Dendritic cell treated with granulocyte-macrophage colony-stimulating factor and Interleukin-4, amounts not matched to agents 40 ng/mL and 50 ng/mL, for 4 days (primary cell): ENCODE measurements at regions not wholly inside any gene's neighbourhood (a gene's known extent, or its start where the extent isn't known, plus 50 kb on each side); places are given as distances from the start of the nearest gene placed in this dataset.

Source experiments
- H3K27ac Mint-ChIP-seq: one replicate; pipeline ENCODE4 v1.8.0; 2022; ENCODE audit warnings: mild to moderate bottlenecking, mixed read lengths
- H3K27me3 Mint-ChIP-seq: one replicate; pipeline ENCODE4 v1.8.0; 2022; ENCODE audit warnings: mild to moderate bottlenecking, mixed read lengths
- H3K36me3 Mint-ChIP-seq: one replicate; pipeline ENCODE4 v1.8.0; 2022; ENCODE audit warnings: low read depth, mixed read lengths
- H3K4me1 Mint-ChIP-seq: one replicate; pipeline ENCODE4 v1.8.0; 2022; ENCODE audit warnings: low read depth, mixed read lengths
- H3K4me3 Mint-ChIP-seq: one replicate; pipeline ENCODE4 v1.8.0; 2022; ENCODE audit warnings: mild to moderate bottlenecking, moderate library complexity, mixed read lengths
- H3K9me3 Mint-ChIP-seq: one replicate; pipeline ENCODE4 v1.8.0; 2022; ENCODE audit warnings: mixed read lengths
- intact Hi-C: fragments of 100-400 bp; cut with micrococcal nuclease; formaldehyde crosslinking; loops from one replicate; pipeline ENCODE4 v1.15.0; 2022

DNA sequence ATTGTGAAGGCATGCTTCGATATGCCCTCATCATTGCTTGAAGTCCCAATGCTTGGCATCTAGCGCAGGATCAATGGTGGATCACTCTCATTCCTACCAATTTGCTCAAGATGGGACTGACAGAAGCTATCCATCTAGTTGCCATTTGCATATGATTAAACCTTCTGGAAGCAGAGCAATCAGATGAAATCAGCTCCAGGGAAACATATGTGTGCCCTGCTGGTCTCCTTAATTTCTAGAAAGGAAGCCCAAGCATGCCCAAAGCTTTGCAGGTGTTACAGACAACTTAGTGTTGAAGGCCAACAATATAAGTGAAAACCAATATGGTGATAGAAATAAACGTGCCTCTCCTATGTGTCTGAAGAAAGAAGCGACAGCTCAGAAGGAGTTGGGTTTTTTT is 350.0 kb upstream of the ERCC4 start:
- no peak overlapping the region for H3K27ac Mint-ChIP-seq
- no peaks in the 10 kb centered on the region for H3K36me3 Mint-ChIP-seq
- peaks cover 5% of the 10 kb centered on the region for H3K9me3 Mint-ChIP-seq
- intact Hi-C loops, result no loop called here
- no peaks in the 10 kb centered on the region for H3K4me1 Mint-ChIP-seq
- H3K27me3 Mint-ChIP-seq, result no peaks in the 10 kb centered on the region
- no peak overlapping the region for H3K4me3 Mint-ChIP-seq

DNA sequence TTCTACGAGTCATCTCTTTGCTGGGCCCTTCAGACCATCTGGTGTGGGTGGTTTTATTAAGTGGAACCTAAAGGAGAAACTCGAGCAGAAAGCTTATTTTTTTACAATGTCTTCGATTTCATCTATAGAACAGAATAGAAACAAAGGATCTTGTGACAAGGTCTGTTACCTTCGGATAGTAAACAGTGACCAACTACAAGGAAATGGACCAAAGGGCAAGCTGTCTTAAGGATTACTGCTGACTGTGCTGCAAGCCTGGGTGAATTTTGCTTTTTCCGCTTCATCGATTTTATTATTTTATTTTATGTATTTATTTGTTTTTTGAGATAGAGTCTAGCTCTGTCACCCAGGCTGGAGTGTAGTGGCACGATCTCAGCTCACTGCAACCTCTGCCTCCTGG is 348.9 kb upstream of the ERCC4 start:
- no peaks in the 10 kb centered on the region for H3K27me3 Mint-ChIP-seq
- intact Hi-C loops, result no loop called here
- H3K4me3 Mint-ChIP-seq, result no peak overlapping the region
- H3K4me1 Mint-ChIP-seq, result no peaks in the 10 kb centered on the region
- no peaks in the 10 kb centered on the region for H3K36me3 Mint-ChIP-seq
- peaks cover 5% of the 10 kb centered on the region for H3K9me3 Mint-ChIP-seq
- no peak overlapping the region for H3K27ac Mint-ChIP-seq

DNA sequence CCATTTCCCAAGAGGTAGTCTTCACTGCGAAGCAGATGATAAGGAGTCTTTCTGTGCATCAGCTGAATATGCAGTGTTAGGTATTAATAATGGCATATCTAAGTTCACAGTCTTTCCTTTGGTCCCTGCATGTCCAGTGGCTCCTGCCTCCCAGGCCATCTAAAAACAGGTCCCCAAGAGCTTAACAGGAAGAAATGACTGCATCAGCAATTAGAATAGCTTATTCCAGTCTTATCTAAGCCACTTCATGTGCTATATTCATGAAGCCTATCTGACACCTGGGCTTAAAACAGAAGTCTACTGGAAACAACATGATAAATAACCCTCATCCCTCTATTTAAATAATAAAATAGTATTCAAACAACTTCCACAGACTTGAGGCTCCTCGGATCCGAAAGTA is 346.1 kb upstream of the ERCC4 start:
- H3K4me1 Mint-ChIP-seq, result no peaks in the 10 kb centered on the region
- intact Hi-C loops, result no loop called here
- H3K36me3 Mint-ChIP-seq, result no peaks in the 10 kb centered on the region
- H3K27me3 Mint-ChIP-seq, result no peaks in the 10 kb centered on the region
- no peaks in the 10 kb centered on the region for H3K9me3 Mint-ChIP-seq
- no peak overlapping the region for H3K4me3 Mint-ChIP-seq
- no peak overlapping the region for H3K27ac Mint-ChIP-seq

DNA sequence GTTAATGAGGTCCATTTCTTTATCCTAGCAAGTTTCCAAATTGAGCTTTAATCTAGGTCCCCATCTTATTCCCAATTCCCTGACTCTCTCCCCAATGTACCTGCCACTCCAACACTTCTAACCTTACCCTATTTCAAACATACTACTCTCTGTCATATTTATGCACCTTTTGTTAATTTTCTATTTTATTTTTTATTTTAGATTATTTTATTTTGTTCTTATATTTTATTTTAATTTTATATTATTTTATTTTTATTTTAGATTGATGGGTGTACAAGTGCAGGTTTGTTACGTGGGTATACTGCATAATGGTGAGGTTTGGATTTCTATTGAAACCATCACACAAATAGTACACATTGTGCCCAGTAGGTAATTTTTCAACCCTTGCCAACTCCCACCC is 333.9 kb upstream of the ERCC4 start:
- H3K9me3 Mint-ChIP-seq, result peaks cover 15% of the 10 kb centered on the region
- H3K27me3 Mint-ChIP-seq, result no peaks in the 10 kb centered on the region
- H3K27ac Mint-ChIP-seq, result no peak overlapping the region

DNA sequence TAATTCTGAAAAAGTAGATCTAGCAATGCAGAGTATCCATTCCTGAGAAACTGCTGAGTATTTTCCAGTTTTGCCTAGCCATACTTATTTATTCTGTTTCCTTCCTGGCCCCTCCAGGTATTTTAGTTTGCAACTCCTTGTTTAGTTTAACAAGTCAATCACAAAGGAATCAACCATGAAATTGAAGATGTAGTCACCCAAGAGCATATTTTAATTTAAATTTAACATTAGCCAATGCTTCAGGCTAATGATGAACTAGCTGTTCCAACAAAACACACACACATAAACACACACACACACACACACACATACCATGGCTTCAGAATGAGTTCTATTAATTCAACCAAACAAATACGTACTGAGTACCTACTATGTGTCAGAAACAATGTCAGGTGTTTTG is 332.8 kb upstream of the ERCC4 start:
- Mint-ChIP-seq H3K4me3 (no peak overlapping the region), H3K27ac (no peak overlapping the region), H3K4me1 (no peaks in the 10 kb centered on the region), H3K27me3 (no peaks in the 10 kb centered on the region), H3K36me3 (no peaks in the 10 kb centered on the region), H3K9me3 (peaks cover 23% of the 10 kb centered on the region)
- intact Hi-C loops, result no loop called here

More for the DNA sequence above, 333.9 kb upstream of the ERCC4 start:
- Mint-ChIP-seq H3K36me3 (no peaks in the 10 kb centered on the region), H3K4me3 (no peak overlapping the region), H3K4me1 (no peaks in the 10 kb centered on the region)
- intact Hi-C loops, result no loop called here

DNA sequence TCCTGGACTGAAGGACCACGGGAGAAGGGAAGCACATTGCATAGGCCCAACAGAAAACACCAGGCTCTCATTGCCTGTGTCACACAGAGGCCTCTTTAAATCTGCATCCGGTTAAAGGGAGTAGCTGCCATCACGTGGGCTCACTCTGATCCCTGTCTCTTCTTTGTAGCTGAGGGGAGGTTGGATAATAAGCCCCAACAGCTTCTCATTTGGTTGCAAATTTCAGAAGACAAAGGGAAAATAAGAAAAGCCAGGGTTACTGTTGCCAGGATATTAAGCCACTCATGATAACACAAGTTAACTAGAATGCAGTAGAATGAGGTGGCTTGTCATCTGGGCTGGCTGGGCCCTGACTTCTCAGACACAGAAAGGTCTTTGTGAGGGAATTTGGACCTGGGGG is 325.1 kb upstream of the ERCC4 start:
- Mint-ChIP-seq H3K27ac (no peak overlapping the region), H3K4me1 (no peaks in the 10 kb centered on the region), H3K27me3 (no peaks in the 10 kb centered on the region), H3K36me3 (no peaks in the 10 kb centered on the region), H3K4me3 (no peak overlapping the region), H3K9me3 (peaks cover 43% of the 10 kb centered on the region)
- intact Hi-C loops, result no loop called here

DNA sequence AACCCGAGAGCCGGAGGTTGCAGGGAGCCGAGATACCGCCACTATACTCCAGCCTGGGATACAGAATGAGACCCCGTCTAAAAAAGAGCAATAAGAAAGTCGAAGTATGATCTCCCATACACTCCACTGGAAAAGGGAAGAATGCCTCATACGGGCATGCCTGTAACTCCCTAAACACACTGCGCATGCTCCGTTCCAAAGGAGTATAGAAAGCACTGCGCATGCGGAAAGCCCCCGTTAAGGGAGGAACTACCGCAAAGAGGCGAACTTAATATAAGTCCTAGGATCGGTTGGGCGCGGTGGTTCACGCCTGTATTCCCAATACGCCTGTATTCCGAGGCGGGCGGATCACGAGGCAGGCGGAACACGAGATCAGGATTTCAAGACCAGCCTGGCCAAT is 313.1 kb upstream of the ERCC4 start:
- peaks cover 25% of the 10 kb centered on the region for H3K9me3 Mint-ChIP-seq
- intact Hi-C loops, result no loop called here
- no peak overlapping the region for H3K27ac Mint-ChIP-seq
- no peak overlapping the region for H3K4me3 Mint-ChIP-seq
- H3K27me3 Mint-ChIP-seq, result no peaks in the 10 kb centered on the region
- no peaks in the 10 kb centered on the region for H3K36me3 Mint-ChIP-seq
- H3K4me1 Mint-ChIP-seq, result no peaks in the 10 kb centered on the region

DNA sequence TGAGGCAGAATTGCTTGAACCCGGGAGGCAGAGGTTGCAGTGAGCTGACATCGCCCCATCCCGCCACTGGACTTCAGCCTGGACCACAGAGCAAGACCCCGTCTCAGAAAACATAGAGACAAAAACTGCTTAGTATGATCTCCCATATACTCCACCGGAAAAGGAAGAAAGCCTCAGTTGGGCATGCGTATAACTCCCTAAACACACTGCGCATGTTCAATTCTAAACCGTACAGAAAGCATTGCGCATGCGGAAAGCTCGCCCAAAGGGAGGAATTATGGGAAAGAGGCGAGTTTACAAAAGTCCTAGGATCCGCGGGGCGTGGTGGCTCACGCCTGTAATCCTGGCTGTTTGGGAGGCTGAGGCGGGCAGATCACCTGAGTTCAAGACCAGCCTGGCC is 312.7 kb upstream of the ERCC4 start:
- intact Hi-C loops, result no loop called here
- Mint-ChIP-seq H3K4me3 (no peak overlapping the region), H3K9me3 (peaks cover 25% of the 10 kb centered on the region), H3K36me3 (no peaks in the 10 kb centered on the region), H3K4me1 (no peaks in the 10 kb centered on the region), H3K27ac (no peak overlapping the region), H3K27me3 (no peaks in the 10 kb centered on the region)

DNA sequence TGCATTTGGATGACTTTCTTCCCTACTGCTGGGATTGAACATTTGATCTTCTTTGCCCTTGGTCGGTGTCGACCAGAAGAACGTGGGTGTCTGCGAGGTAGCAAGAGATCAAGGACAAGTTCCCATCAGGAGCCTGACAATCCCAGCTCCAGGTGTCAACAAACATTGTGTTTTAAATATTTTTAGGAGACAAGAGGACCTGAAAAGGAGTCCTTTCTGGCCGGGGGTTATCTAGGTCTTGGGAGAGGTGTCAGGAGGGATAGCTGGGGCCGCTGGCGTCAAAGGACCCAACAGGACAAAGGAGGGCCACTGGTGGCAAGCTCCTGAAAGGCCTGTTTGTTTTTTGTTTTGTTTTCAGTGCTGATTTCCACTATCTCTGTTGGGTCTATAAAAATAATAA is 308.4 kb upstream of the ERCC4 start:
- H3K4me3 Mint-ChIP-seq, result no peak overlapping the region
- H3K9me3 Mint-ChIP-seq, result peaks cover 15% of the 10 kb centered on the region
- no peaks in the 10 kb centered on the region for H3K4me1 Mint-ChIP-seq
- intact Hi-C loops, result no loop called here
- H3K27ac Mint-ChIP-seq, result no peak overlapping the region
- H3K36me3 Mint-ChIP-seq, result no peaks in the 10 kb centered on the region
- no peaks in the 10 kb centered on the region for H3K27me3 Mint-ChIP-seq

DNA sequence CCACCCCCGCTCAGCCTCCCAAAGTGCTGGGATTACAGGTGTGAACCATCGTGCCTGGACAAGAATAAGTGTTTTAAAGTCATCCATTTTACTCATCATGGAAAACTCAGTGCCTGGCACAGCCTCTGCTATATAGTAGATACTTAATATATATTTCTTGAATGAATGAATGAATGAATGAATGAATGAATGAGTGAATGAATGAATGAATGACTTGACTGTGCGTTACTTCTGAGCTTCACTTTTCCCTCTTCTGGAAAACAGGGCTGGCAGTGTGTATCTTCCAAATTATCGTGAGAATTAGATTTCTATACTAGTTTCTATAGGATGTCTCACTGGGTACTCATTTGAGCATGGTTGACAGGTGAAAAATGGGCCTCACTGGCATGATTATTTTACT is 307.3 kb upstream of the ERCC4 start:
- Mint-ChIP-seq H3K4me3 (no peak overlapping the region), H3K36me3 (no peaks in the 10 kb centered on the region), H3K9me3 (peaks cover 5% of the 10 kb centered on the region), H3K27ac (no peak overlapping the region), H3K27me3 (no peaks in the 10 kb centered on the region), H3K4me1 (no peaks in the 10 kb centered on the region)
- intact Hi-C loops, result no loop called here

DNA sequence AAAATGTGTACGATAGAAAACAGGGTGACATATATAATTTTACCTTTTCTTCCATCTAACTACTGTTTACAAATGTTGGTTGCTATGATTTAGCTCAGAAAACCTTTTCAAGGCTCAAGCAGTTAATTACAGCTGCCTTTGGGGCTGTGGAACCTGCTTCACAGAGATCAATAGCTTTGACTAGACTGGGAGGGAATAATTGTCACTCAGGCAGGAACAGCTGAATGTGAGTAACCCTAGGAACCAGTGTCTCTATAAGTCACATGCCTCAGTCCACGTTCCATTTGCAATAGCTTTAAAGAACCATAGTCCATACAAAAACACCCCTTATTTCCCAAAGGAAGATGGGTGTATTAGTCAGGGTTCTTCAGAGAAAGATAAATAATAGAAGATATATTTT is 306.8 kb upstream of the ERCC4 start:
- no peaks in the 10 kb centered on the region for H3K27me3 Mint-ChIP-seq
- intact Hi-C loops, result no loop called here
- H3K27ac Mint-ChIP-seq, result no peak overlapping the region
- no peaks in the 10 kb centered on the region for H3K4me1 Mint-ChIP-seq
- no peaks in the 10 kb centered on the region for H3K9me3 Mint-ChIP-seq
- H3K4me3 Mint-ChIP-seq, result no peak overlapping the region
- H3K36me3 Mint-ChIP-seq, result no peaks in the 10 kb centered on the region

DNA sequence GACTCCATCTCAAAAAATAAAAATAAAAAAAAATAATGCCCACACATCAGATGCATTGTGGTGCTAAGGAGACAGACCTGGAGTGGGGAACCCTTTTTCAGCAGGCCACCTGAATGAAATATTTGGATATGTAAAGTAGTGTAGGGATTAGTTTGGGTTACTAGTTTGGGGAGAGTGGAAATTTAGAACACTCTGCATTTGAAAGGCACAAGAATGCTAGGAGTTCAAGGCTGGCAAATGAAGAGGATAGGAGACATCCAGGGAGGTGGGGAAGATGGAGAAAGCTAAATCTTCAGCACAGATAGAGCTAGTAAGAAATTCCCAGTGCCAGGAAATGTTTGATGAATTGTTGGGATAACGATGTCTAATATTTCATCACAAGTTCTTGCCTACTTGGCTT is 298.3 kb upstream of the ERCC4 start:
- Mint-ChIP-seq H3K4me3 (no peak overlapping the region), H3K36me3 (no peaks in the 10 kb centered on the region), H3K4me1 (no peaks in the 10 kb centered on the region), H3K27ac (no peak overlapping the region), H3K27me3 (no peaks in the 10 kb centered on the region), H3K9me3 (no peaks in the 10 kb centered on the region)
- intact Hi-C loops, result no loop called here

DNA sequence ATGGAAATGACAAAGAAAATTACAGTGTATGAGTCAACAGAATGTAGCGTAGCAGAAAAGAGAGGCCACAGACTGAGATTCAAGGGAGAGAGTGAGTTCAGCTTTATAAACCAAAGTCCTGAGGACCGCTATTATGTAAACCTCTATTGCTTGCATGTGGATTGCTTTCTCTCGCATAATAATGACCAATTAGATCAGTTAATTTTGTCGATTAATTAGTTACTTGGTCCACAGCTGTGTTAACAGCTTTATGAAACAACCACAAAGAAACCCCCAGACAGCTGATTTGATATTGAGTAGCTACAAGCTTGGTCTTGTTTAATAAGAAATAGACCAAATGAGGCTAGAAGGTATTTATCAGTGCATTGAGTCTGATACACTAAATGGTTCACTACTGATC is 291.8 kb upstream of the ERCC4 start:
- Mint-ChIP-seq H3K9me3 (no peaks in the 10 kb centered on the region), H3K36me3 (no peaks in the 10 kb centered on the region), H3K27ac (no peak overlapping the region), H3K4me3 (no peak overlapping the region), H3K27me3 (no peaks in the 10 kb centered on the region), H3K4me1 (no peaks in the 10 kb centered on the region)
- intact Hi-C loops, result no loop called here

DNA sequence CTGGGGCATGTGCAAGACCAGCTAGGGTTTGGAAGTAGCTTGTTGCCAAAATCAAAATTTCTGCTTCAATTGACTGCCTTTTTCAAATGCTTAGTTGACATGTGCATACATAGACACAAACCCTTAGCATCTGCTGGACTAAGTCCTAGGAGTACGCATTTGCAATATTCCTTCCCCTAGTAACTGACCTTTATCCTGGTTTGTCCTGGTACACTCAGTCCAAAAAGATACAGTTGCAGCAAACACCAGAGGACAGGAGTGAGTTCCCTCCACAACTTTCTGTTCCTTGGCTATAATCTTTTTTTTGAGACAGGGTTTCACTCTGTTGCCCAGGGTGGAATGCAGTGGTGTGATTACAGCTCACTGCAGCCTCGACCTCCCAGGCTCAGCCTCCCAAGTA is 290.2 kb upstream of the ERCC4 start:
- Mint-ChIP-seq H3K4me3 (no peak overlapping the region), H3K9me3 (no peaks in the 10 kb centered on the region), H3K27ac (no peak overlapping the region), H3K27me3 (no peaks in the 10 kb centered on the region), H3K4me1 (no peaks in the 10 kb centered on the region), H3K36me3 (no peaks in the 10 kb centered on the region)
- intact Hi-C loops, result no loop called here

DNA sequence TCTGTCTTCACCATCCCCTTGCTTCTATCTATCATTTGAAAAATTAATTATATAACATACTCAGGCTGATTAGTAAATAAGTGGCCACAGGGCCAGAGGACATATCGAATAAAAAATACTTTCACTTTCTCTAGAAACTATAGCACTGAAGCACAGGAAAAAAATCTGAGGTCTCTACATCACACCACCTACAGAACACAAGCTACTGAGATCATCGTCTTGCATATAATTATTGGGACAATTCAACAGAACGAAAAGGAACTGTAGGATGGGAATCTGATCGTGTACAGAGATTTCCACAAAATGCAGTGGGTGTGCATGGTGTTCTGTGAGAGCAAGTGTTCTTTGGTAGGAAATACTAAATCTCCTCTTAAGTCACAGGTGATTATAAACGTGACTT is 289.6 kb upstream of the ERCC4 start:
- H3K36me3 Mint-ChIP-seq, result no peaks in the 10 kb centered on the region
- H3K27ac Mint-ChIP-seq, result no peak overlapping the region
- H3K4me3 Mint-ChIP-seq, result no peak overlapping the region
- peaks cover 5% of the 10 kb centered on the region for H3K9me3 Mint-ChIP-seq
- H3K27me3 Mint-ChIP-seq, result no peaks in the 10 kb centered on the region
- no peaks in the 10 kb centered on the region for H3K4me1 Mint-ChIP-seq
- intact Hi-C loops, result no loop called here
